HUES6 (cell line): ENCODE measurements at regions not wholly inside any gene's neighbourhood (a gene's known extent, or its start where the extent isn't known, plus 50 kb on each side); places are given as distances from the start of the nearest gene placed in this dataset.

Experiments used
- H3K27ac ChIP-seq: 2 replicates; pipeline ENCODE4 v1.7.0; 2013; ENCODE audit warnings: low read depth, mild to moderate bottlenecking, low read length, inconsistent platforms
- H3K27me3 ChIP-seq: 2 replicates; pipeline ENCODE4 v1.6.1; 2013; ENCODE audit warnings: low read length; ENCODE audit not compliant: control insufficient read depth, insufficient read depth
- H3K36me3 ChIP-seq: 2 replicates; pipeline ENCODE4 v1.6.1; 2013; ENCODE audit warnings: low read length; ENCODE audit not compliant: control insufficient read depth, insufficient read depth
- H3K4me1 ChIP-seq: 2 replicates; pipeline ENCODE4 v1.6.1; 2013; ENCODE audit warnings: low read length; ENCODE audit not compliant: control insufficient read depth, insufficient read depth
- H3K4me3 ChIP-seq: 2 replicates; pipeline ENCODE4 v1.5.1; 2013; ENCODE audit warnings: low read depth, low read length
- H3K9ac ChIP-seq: one replicate; pipeline ENCODE4 v1.6.1; 2013; ENCODE audit warnings: mild to moderate bottlenecking, low read length
- H3K9me3 ChIP-seq: 2 replicates; pipeline ENCODE4 v1.6.1; 2013; ENCODE audit warnings: low read depth, low read length; ENCODE audit not compliant: control insufficient read depth, insufficient read depth

DNA sequence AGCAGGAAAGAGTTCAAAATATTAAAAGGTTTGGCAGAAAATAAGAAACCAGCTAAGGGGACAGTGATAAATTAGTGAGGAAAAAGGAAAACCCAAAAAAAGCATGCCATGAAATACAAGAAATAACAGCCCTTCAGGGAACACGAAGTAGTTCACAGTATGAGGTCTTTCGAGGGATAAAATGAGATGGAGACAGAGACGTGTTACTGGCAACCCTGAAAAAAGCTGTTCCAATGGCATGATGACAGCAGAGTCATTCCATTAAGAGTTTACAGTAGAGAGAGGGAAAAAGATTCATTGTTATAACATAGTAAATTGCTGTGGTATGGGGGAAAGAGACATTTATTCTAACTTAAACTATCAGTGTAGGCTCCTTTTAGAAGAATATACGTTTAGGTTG, 391.2 kb downstream of the ANKRD7 start:
- no peaks in the 10 kb centered on the region for H3K9me3 ChIP-seq

GRCh38 chr7:118621810-118622360, 397.4 kb downstream of the ANKRD7 start:
- Histone ChIP-seq H3K27ac (no peak overlapping the region), H3K36me3 (no peaks in the 10 kb centered on the region), H3K9me3 (peaks cover 3% of the 10 kb centered on the region; the same call in 1 of the 2 replicates), H3K27me3 (no peaks in the 10 kb centered on the region), H3K9ac (no peak overlapping the region), H3K4me1 (no peaks in the 10 kb centered on the region), H3K4me3 (no peak overlapping the region)

More for the DNA sequence above, 391.2 kb downstream of the ANKRD7 start:
- no peak overlapping the region for H3K9ac ChIP-seq
- H3K4me3 ChIP-seq, result no peak overlapping the region
- H3K4me1 ChIP-seq, result no peaks in the 10 kb centered on the region
- H3K27me3 ChIP-seq, result no peaks in the 10 kb centered on the region
- no peaks in the 10 kb centered on the region for H3K36me3 ChIP-seq
- H3K27ac ChIP-seq, result no peak overlapping the region

- peaks cover 19% of the 10 kb centered on the region for H3K4me1 ChIP-seq
- no peak overlapping the region for H3K27ac ChIP-seq
- H3K36me3 ChIP-seq, result no peaks in the 10 kb centered on the region
- no peak overlapping the region for H3K9ac ChIP-seq
- no peak overlapping the region for H3K4me3 ChIP-seq
- H3K27me3 ChIP-seq, result no peaks in the 10 kb centered on the region
- H3K9me3 ChIP-seq, result peaks cover 12% of the 10 kb centered on the region
Observed at GRCh38 chr7:118626739-118627138, 402.2 kb downstream of the ANKRD7 start.

GRCh38 chr7:118627467-118627866, 403.0 kb downstream of the ANKRD7 start:
- Histone ChIP-seq H3K4me3 (no peak overlapping the region), H3K4me1 (peaks cover 19% of the 10 kb centered on the region), H3K27me3 (no peaks in the 10 kb centered on the region), H3K9ac (no peak overlapping the region), H3K27ac (no peak overlapping the region), H3K9me3 (peaks cover 12% of the 10 kb centered on the region), H3K36me3 (no peaks in the 10 kb centered on the region)

DNA sequence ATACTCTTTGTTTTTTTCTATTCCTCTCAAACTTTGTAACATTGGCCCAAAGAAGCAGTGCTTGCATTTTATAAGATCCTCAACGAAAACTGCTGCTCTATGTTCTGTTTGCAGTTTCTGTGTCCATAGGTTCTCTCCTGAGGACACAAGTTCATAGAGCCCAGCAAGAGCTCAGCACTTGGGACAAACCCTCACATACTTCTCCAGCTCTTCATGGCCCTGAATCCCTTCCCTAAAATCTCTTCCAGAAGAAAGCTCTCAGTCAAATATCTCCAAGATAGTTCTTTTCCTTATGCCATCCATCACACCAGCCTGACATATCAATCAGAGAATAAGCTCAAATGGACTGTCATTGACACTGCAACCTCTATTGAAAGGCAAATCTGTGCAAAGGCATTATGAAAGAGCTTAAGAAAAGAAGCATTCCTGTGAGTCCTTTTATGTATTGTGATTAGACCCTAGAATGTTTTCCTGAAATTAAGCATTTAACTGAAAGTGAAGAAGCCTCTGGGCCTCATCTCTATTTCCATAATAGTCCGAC, 405.5 kb downstream of the ANKRD7 start:
- Histone ChIP-seq H3K27ac (no peak overlapping the region), H3K36me3 (no peaks in the 10 kb centered on the region), H3K27me3 (no peaks in the 10 kb centered on the region), H3K4me1 (peaks cover 19% of the 10 kb centered on the region), H3K9ac (no peak overlapping the region), H3K9me3 (peaks cover 12% of the 10 kb centered on the region), H3K4me3 (no peak overlapping the region)

- Histone ChIP-seq H3K4me3 (no peak overlapping the region), H3K27ac (no peak overlapping the region), H3K4me1 (peaks cover 15% of the 10 kb centered on the region), H3K9ac (no peak overlapping the region), H3K27me3 (no peaks in the 10 kb centered on the region), H3K36me3 (no peaks in the 10 kb centered on the region), H3K9me3 (no peaks in the 10 kb centered on the region)
Observed at GRCh38 chr7:118642396-118642795, 417.9 kb downstream of the ANKRD7 start.

- H3K27me3 ChIP-seq, result no peaks in the 10 kb centered on the region
- no peak overlapping the region for H3K9ac ChIP-seq
- H3K36me3 ChIP-seq, result no peaks in the 10 kb centered on the region
- H3K27ac ChIP-seq, result no peak overlapping the region
- H3K4me1 ChIP-seq, result peaks cover 15% of the 10 kb centered on the region
- no peaks in the 10 kb centered on the region for H3K9me3 ChIP-seq
- H3K4me3 ChIP-seq, result no peak overlapping the region
Observed at GRCh38 chr7:118644346-118644745, 419.8 kb downstream of the ANKRD7 start.

DNA sequence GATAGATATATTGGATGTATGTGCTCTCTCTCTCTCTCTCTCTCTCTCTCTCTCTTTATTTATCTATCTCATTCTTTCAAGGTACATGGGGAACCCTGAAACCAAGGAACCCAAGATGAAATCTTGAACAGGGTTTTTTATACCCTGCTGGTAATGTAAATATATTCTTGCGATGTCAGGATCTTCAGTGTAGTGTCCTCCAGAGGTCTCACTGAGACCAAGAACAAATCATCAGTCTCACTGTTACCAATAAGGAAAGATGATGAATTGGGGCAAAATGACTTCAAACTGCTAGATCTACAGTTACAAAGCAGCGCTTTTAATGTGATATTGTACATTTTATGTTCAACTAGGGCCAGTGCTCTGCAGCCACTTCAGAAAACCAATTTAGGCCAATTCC, 423.5 kb downstream of the ANKRD7 start:
- Histone ChIP-seq H3K27me3 (no peaks in the 10 kb centered on the region), H3K4me3 (no peak overlapping the region), H3K27ac (no peak overlapping the region), H3K36me3 (no peaks in the 10 kb centered on the region), H3K9ac (no peak overlapping the region), H3K9me3 (no peaks in the 10 kb centered on the region), H3K4me1 (peaks cover 5% of the 10 kb centered on the region; the same call in 1 of the 2 replicates)

GRCh38 chr7:118657391-118658005, 433.0 kb downstream of the ANKRD7 start:
- Histone ChIP-seq H3K9ac (no peak overlapping the region), H3K9me3 (no peaks in the 10 kb centered on the region), H3K36me3 (no peaks in the 10 kb centered on the region), H3K4me3 (no peak overlapping the region), H3K27ac (no peak overlapping the region), H3K4me1 (no peaks in the 10 kb centered on the region), H3K27me3 (no peaks in the 10 kb centered on the region)

DNA sequence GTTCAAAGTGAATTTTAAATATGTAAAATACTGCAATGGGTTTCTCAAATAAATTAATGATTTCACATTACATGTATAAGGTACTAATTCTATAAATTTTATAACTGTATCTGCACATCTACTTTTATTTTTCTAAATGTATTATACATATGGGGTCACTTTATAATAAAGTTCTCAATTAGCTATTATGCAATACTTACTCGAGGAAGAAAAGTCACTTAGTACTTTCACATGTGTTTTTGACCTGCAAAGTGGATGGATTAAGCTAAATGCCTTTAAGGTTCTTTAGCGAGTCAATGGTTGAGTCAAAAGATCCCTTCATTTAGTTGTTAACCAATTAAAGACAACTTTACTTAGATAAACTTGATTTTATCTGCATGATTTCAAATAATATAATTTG, 437.8 kb downstream of the ANKRD7 start:
- Histone ChIP-seq H3K27me3 (no peaks in the 10 kb centered on the region), H3K4me3 (no peak overlapping the region), H3K27ac (no peak overlapping the region), H3K9me3 (no peaks in the 10 kb centered on the region), H3K36me3 (no peaks in the 10 kb centered on the region), H3K9ac (no peak overlapping the region), H3K4me1 (no peaks in the 10 kb centered on the region)

GRCh38 chr7:118664498-118664897, 440.0 kb downstream of the ANKRD7 start:
- Histone ChIP-seq H3K27me3 (no peaks in the 10 kb centered on the region), H3K27ac (no peak overlapping the region), H3K4me1 (no peaks in the 10 kb centered on the region), H3K4me3 (no peak overlapping the region), H3K9me3 (no peaks in the 10 kb centered on the region), H3K36me3 (no peaks in the 10 kb centered on the region), H3K9ac (no peak overlapping the region)
